Stomach (tissue), 4 donors: ENCODE measurements at regions not wholly inside any gene's neighbourhood (a gene's known extent, or its start where the extent isn't known, plus 50 kb on each side); places are given as distances from the start of the nearest gene placed in this dataset.

Source experiments
- POLR2AphosphoS5 ChIP-seq, 3 donors: sonication (generic); formaldehyde crosslinking; IDR thresholded peaks; one replicate each; pipeline ENCODE4 v1.6.1; 2016; ENCODE audit warnings: antibody characterized with exemption in 3 of 3
- TF ChIP-seq, protein P1 (sequence below), 7 experiments: fragments of 450-650 bp in 4 of 7; fragments of 200-600 bp in 3 of 7; sonication (generic) in 3 of 7; IDR thresholded peaks; one replicate each; pipeline ENCODE4 v1.5.1; 2016 to 2019; ENCODE audit warnings: antibody characterized with exemption in 7 of 7, control low read depth in 2 of 7, mild to moderate bottlenecking in 1 of 7

DNA sequence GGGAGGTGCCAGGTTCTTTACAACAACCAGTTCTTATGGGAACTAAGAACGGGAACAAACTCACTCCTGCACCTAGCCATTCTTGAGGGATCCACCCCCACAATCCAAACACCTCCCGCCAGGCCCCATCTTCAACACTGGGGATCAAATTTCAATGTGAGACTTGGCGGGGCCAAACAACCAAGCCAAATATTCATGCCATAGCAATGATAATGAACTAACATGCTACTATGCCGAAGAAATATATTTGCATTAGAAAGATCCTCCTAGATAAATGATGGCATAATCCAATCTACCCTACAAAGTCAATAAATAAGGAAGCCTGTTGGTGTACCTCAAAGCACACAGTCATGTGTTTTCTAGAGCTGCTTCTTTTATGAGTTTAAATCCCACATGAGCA lies 57.6 kb downstream of the CCDC71L start:
- TF ChIP-seq POLR2AphosphoS5 (IDR thresholded peaks at IDR 0.05): no peak
- TF ChIP-seq, protein P1, sequence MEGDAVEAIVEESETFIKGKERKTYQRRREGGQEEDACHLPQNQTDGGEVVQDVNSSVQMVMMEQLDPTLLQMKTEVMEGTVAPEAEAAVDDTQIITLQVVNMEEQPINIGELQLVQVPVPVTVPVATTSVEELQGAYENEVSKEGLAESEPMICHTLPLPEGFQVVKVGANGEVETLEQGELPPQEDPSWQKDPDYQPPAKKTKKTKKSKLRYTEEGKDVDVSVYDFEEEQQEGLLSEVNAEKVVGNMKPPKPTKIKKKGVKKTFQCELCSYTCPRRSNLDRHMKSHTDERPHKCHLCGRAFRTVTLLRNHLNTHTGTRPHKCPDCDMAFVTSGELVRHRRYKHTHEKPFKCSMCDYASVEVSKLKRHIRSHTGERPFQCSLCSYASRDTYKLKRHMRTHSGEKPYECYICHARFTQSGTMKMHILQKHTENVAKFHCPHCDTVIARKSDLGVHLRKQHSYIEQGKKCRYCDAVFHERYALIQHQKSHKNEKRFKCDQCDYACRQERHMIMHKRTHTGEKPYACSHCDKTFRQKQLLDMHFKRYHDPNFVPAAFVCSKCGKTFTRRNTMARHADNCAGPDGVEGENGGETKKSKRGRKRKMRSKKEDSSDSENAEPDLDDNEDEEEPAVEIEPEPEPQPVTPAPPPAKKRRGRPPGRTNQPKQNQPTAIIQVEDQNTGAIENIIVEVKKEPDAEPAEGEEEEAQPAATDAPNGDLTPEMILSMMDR (IDR thresholded peaks at IDR 0.05): no peak
